Glomerular visceral epithelial cell (primary cell): ENCODE measurements at regions not wholly inside any gene's neighbourhood (a gene's known extent, or its start where the extent isn't known, plus 50 kb on each side); places are given as distances from the start of the nearest gene placed in this dataset.
"Not testable (repeated sequence)": the region's sequence is repeated elsewhere in the genome, so short reads cannot be mapped to it uniquely, and the experiment has no call there.

ENCODE experiments used
- DNase-seq: peaks from one replicate; pipeline ENCODE4 v3.0.0-alpha.2; 2016; ENCODE audit errors: extremely low spot score

- not testable (repeated sequence) for DNase-seq
Measured at GRCh38 chr7:55705728-55706450, 133.6 kb upstream of the VOPP1 start.

DNA sequence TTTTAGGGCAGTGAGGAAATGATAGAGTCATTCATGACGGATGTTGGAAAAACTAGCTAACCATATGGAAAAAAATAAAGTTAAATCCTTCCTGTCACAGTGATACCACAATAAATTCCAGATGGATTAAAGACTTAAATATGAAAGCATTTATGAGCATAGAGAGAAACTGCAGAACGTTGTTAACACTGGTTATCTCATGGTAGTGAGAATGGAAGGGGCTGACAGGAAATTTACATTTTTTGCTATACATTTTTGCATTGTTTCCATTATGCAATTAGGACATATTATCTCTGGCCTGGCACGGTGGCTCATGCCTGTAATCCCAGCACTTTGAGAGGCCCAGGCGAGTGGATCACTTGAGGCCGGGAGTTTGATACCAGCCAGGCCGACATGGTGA lies 130.5 kb upstream of the VOPP1 start:
- DNase-seq = not testable (repeated sequence)

DNA sequence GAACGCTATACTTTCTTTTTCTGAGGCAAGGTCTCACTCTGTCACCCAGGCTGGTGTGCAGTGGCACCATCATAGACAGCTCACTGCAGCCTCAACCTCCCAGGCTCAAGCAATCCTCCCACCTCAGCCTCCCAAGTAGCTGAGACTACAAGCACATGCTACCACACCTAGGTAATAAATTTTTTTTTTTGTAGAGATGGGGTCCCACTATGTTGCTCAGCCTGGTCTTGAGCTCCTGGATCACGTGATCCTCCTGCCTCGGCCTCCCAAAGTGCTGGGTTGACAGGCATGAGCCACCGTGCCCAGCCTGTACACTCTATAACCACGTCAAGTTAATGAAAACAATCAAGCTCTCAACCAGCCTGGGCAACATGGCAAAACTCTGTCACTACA lies 127.1 kb upstream of the VOPP1 start:
- not testable (repeated sequence) for DNase-seq

- peak; percentile 43 for DNase-seq
Measured at GRCh38 chr7:55698607-55699449, 126.5 kb upstream of the VOPP1 start.

- not testable (repeated sequence) for DNase-seq
Measured at GRCh38 chr7:55695893-55696701, 123.8 kb upstream of the VOPP1 start.

GRCh38 chr7:55694484-55694883 lies 122.2 kb upstream of the VOPP1 start:
- DNase-seq = peak; percentile 1

- peak; percentile 9 for DNase-seq
Measured at GRCh38 chr7:55688684-55689681, 116.7 kb upstream of the VOPP1 start.

DNA sequence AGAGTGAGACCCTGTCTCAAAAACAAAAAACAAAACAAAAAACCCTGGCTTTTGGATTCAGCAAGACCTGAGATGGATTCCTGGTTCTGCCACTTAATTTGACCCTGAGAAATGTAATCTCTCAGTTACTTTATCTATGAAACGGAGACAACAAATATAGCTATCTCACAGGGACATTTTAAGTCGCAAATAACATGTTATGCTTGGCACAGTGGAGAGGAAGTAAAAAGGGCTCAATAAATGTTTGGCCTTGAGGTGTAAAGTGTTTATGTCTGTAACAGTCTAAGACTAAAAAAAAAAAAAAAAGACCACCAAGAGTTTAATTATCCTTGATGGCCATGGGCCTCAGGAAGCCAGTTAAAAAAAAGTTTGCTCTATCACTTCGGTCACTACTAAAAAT lies 116.0 kb upstream of the VOPP1 start:
- not testable (repeated sequence) for DNase-seq

DNA sequence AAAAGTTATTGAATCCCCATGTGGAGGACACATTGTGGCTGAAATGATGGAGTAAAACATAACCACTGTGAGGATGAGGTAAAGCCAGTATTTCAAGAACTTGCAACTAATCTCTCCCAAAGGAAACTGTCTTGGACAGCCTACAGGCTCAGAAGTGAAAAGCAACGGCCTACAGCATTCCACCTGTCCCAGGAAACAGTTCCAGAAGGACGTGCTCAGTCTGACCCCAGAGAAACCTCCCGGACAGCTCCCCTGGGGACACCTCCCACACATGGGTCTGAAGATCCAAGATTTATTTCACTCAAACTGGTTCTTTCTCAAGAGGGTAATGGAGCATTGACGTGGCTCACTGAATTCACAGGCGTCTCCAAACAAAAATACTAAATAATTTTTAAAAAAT lies 115.0 kb upstream of the VOPP1 start:
- DNase-seq = not testable (repeated sequence)

DNA sequence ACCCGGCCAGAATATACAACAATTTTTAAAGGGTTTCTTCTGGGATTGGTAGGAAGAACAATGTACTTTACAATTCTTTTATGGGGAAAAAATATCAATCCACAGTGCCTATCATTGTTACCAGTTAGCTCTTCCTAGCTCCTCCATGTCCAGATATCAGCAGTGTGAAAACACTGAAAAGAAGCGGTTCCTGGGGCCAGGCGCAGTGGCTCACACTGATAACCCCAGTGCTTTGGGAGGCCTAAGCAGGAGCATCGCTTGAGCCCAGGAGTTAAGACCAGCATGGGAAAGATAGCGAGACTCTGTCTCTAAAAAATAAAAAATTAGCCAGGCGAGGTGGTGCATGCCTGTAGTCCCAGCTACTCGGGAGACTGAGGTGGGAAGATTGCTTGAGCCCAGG lies 114.5 kb upstream of the VOPP1 start:
- not testable (repeated sequence) for DNase-seq

GRCh38 chr7:55683501-55683900 lies 111.2 kb upstream of the VOPP1 start:
- not testable (repeated sequence) for DNase-seq

- not testable (repeated sequence) for DNase-seq
Measured at GRCh38 chr7:55675589-55675988, 103.3 kb upstream of the VOPP1 start.

DNA sequence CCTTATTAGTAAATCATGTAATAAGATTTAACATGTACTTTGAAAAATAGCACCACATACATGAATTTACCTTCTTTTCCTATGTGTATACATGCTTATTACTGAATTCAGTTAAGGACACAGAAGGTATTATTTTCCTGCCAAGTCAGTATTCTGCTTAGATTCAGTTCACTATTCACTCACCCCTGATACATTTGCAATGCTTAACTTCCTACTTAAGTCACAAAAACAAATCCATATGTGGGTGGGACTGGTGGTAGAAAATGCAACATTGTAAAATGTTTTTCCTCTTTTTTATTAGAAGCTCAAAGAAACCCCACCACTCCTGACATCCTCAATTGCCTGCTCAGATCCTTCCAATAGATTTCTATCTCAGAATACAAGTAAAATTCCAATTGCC lies 101.2 kb upstream of the VOPP1 start:
- DNase-seq = not testable (repeated sequence)

DNA sequence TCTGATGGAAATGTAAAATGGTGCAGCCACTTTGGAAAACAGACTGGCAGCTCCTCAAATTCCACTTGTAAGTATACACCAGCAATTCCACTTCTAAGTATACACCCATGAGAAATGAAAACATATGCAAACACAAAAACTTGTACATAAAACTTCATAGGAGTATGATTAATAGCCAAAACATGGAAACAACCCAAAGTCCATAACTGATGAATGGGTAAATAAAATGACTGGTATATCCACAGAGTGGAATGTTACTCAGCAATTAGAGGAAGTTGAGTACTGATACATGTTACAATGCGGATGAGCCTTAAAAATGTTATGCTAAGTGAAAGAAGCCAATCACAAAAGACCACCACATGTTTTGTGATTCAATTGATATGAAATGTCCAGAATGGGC lies 99.8 kb upstream of the VOPP1 start:
- DNase-seq = not testable (repeated sequence)

- DNase-seq = no peak
Measured at GRCh38 chr7:55657654-55658053, 85.4 kb upstream of the VOPP1 start.

DNA sequence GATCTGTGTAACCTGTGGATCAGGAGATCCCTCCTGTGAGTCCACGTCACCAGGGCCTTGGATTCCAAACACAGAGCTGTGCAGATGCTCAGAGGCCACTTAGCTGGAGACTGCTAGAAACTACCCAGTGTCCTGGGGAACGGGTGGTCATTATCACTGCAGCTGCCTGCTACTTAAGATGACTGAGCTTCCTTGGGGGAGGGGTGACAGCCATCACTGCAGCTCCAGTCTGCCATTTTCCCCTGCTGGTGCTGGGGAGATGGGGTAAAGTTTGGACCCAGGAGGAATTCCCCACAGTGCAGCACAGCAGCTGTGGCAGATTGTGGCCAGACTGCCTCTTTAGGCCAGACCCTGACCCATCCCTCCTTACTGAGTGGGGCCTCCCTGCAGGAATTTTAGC lies 78.8 kb upstream of the VOPP1 start:
- DNase-seq = no peak

DNA sequence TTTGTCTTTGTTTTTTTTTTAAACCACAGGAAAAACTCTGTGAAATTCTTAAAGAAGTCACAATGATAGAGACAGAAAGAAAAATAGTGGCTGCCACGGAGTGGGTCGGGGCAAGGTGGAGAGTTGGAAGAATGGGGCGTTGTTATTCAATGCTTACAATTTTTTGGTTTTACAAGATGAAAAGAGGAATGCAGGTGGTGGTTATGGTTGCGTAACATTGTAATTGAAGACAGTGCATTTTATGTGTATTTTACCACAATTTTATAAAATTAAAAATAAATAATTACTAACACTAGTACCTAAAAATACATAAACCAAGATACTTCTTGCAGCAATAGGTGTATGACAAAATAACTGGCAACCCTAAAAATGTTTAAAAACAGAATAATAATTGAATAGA lies 76.9 kb upstream of the VOPP1 start:
- no peak for DNase-seq

GRCh38 chr7:55644567-55644966 lies 72.3 kb upstream of the VOPP1 start:
- no peak for DNase-seq

GRCh38 chr7:55642266-55642665 lies 70.0 kb upstream of the VOPP1 start:
- DNase-seq = no peak

GRCh38 chr7:55641811-55642210 lies 69.5 kb upstream of the VOPP1 start:
- no peak for DNase-seq

- peak; percentile 74 for DNase-seq
Measured at GRCh38 chr7:55641273-55641691, 69.0 kb upstream of the VOPP1 start.
